GM18951 (cell line): ENCODE measurements at regions not wholly inside any gene's neighbourhood (a gene's known extent, or its start where the extent isn't known, plus 50 kb on each side); places are given as distances from the start of the nearest gene placed in this dataset.
"Not testable (repeated sequence)": the region's sequence is repeated elsewhere in the genome, so short reads cannot be mapped to it uniquely, and the experiment has no call there.

Source experiments
- POLR2A ChIP-seq: IDR thresholded peaks from 4 replicates; pipeline ENCODE4 v1.6.1; 2011; ENCODE audit warnings: mild to moderate bottlenecking; ENCODE audit not compliant: insufficient read length, insufficient read depth; ENCODE audit errors: extremely low read depth
- in situ Hi-C: fragments of 300-500 bp; cut with MboI; formaldehyde crosslinking; loops from one replicate; pipeline ENCODE4 v1.12.0; 2022; ENCODE audit warnings: low sequenced_read_pairs, mixed read lengths, inconsistent platforms; ENCODE audit not compliant: unreplicated experiment

DNA sequence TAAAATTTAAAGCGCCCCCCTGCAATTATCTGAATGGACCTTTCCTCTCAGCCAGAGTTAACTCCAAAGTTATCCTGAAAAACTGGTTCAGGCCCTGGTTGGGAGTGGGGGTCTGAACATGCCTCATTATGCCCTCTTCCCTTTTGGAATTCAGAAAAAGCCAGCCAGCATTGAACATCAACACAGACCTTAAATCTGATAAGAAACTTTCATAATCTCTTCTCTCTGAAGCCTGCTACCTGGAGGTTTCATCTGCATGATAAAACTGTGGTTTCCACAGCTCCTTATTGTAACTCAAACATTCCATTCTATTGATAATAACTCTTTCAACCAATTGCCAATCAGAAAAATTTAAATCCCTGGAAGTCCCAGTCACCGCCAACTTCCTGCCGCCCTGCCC, 133.3 kb downstream of the ARL4A start:
- in situ Hi-C loops = no loop called here
- TF ChIP-seq POLR2A = no peak

GRCh38 chr7:12821746-12822145, 134.3 kb downstream of the ARL4A start:
- TF ChIP-seq POLR2A = no peak
- in situ Hi-C loops = no loop called here

- in situ Hi-C loops = no loop called here
- TF ChIP-seq POLR2A = no peak
Observed at GRCh38 chr7:12826079-12826478, 138.6 kb downstream of the ARL4A start.

DNA sequence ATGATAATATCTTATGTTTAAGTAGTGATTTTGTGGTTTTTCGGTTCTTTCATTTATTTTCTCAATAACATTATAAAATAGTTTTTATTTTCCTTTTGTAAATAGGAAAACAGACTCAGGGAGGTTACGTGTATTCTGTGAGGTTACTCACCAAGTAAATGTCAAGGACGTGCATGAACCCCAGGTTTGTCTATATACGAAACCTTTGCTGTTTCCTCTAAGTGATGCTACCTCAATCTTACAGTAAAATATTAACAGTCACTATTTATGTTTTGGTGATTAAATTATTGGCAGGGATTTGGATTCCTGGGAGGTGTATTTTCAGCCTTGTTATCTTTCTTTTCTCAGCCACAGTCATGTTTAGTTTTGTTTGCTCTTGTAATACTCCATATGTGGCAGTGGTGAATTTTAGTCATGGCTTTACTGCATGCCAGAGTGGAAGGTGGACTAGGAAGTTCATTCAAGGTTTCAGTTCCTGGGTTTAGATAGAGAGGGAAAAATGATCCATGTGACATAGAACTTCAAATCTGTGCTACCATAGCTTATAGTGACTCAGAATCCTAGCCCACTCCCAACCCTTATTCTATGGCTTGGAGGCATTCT, 139.9 kb downstream of the ARL4A start:
- in situ Hi-C loops = no loop called here
- TF ChIP-seq POLR2A = no peak

DNA sequence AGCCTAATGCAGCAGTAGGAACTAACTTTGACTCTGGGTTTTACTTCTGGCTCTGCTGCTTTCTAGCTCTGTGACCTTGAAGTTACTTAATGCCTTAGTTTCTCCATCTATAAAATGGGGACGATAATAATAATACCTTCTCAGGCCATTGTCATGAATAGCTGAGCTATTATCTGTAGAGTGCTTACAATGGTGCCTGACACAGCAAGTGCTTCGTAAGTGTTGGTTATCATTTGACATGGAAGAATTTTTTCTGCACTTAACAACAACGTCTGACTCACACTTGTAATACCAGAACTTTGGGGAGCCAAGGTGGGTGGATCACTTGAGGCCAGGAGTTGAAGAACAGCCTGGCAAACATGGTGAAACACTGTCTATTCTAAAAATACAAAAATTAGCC, 140.5 kb downstream of the ARL4A start:
- in situ Hi-C loops = no loop called here

GRCh38 chr7:12831024-12831423, 143.6 kb downstream of the ARL4A start:
- in situ Hi-C loops = no loop called here

More for the DNA sequence above, 140.5 kb downstream of the ARL4A start:
- no peak for TF ChIP-seq POLR2A

GRCh38 chr7:12833829-12834228, 146.4 kb downstream of the ARL4A start:
- TF ChIP-seq POLR2A = no peak
- in situ Hi-C loops = no loop called here

More at GRCh38 chr7:12831024-12831423, 143.6 kb downstream of the ARL4A start:
- no peak for TF ChIP-seq POLR2A

GRCh38 chr7:12834782-12835181, 147.3 kb downstream of the ARL4A start:
- in situ Hi-C loops = no loop called here
- TF ChIP-seq POLR2A = no peak

- TF ChIP-seq POLR2A = no peak
- in situ Hi-C loops = no loop called here
Observed at GRCh38 chr7:12839508-12840153, 152.2 kb downstream of the ARL4A start.

DNA sequence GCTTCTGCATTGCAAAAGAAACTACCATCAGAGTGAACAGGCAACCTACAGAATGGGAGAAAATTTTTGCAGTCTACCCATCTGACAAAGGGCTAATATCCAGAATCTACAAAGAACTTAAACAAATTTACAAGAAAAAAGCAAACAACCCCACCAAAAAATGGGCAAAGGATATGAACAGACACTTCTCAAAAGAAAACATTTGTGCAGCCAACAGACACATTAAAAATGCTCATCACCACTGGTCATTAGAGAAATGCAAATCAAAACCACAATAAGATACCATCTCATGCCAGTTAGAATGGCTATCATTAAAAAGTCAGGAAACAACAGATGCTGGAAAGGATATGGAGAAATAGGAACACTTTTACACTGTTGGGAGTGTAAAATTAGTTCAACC, 157.3 kb downstream of the ARL4A start:
- in situ Hi-C loops = not testable (repeated sequence)

DNA sequence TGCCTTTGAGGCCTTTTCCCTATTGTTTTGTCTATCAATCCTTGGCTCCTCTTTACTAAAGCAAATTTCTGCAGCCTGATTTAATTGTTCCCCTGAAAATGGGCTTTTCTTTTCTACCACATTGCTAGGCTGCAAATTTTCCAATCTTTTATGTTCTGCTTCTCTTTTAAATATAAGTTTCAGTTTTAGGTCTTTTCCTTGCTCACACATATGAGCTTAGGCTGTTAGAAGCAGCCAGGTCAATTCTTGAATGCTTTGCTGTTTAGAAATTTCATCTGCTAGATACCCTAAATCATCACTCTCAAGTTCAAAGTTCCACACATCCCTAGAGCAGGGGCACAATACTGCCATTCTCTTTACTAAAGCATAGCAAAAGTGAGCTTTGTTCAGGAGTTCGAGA, 159.6 kb downstream of the ARL4A start:
- no peak for TF ChIP-seq POLR2A
- in situ Hi-C loops = no loop called here

DNA sequence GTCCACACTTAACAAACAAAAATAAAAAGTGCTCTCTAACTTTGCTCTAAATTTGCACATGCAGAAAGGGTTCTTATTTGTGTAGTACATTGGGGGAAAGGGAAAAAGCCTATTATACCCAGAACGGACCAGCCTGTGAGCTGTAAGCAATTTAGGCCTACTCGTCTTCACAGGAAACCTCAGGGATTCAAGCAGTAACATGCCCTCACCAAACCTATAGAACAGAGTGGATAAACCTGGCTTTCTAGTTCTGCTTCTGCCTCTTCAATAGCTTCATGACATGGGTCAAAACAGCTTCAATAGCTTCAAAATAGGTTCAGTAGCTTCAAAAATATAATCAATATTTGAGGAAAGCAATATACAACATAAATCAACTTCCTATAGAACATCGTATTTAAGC, 163.7 kb downstream of the ARL4A start:
- in situ Hi-C loops = no loop called here
- no peak for TF ChIP-seq POLR2A

DNA sequence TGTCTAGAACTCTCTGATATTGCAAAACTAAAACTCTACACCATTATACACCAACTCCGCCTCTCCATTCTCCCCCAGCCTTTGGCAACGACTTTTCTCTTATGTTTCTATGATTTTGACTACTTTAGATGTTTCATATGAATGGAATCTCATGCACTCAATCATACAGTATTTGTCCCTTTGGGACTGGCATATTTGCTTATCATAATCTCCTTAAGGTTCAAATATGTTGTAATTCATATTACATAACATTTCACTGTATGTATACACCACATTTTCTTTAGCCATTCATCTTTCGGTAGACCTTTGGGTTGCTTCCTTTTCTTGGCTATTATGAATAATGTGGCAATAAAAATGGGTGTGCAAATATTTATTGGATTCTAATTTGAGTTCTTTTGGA, 164.4 kb downstream of the ARL4A start:
- in situ Hi-C loops = no loop called here

GRCh38 chr7:12855036-12855435, 167.6 kb downstream of the ARL4A start:
- no peak for TF ChIP-seq POLR2A
- in situ Hi-C loops = no loop called here

More for the DNA sequence above, 164.4 kb downstream of the ARL4A start:
- no peak for TF ChIP-seq POLR2A
